DOHH2 (cell line): ENCODE measurements at regions not wholly inside any gene's neighbourhood (a gene's known extent, or its start where the extent isn't known, plus 50 kb on each side); places are given as distances from the start of the nearest gene placed in this dataset.

ENCODE experiments used
- H3F3A ChIP-seq: fragments of 200-600 bp; sonication (generic), shearing (Covaris generic); 2 replicates; pipeline ENCODE4 v1.6.0; 2016; ENCODE audit warnings: antibody characterized with exemption, mild to moderate bottlenecking; ENCODE audit not compliant: control insufficient read depth, insufficient read depth
- H3K27ac ChIP-seq: fragments of 200-600 bp; sonication (generic); 2 replicates; pipeline ENCODE4 v1.5.1; 2014; ENCODE audit warnings: low read depth, mild to moderate bottlenecking, low read length, moderate library complexity
- H3K27me3 ChIP-seq: fragments of 200-600 bp; sonication (generic); 2 replicates; pipeline ENCODE4 v1.6.1; 2014; ENCODE audit warnings: mild to moderate bottlenecking, low read length, mixed read lengths; ENCODE audit not compliant: control insufficient read depth
- H3K36me3 ChIP-seq: fragments of 200-600 bp; sonication (generic); 2 replicates; pipeline ENCODE4 v1.6.1; 2014; ENCODE audit warnings: mild to moderate bottlenecking, low read length, moderate library complexity, mixed read lengths; ENCODE audit not compliant: control insufficient read depth
- H3K4me1 ChIP-seq: fragments of 200-600 bp; sonication (generic); 2 replicates; pipeline ENCODE4 v1.6.1; 2014; ENCODE audit warnings: mild to moderate bottlenecking, low read length, mixed read lengths; ENCODE audit not compliant: control insufficient read depth
- H3K4me2 ChIP-seq: fragments of 200-600 bp; sonication (generic); 2 replicates; pipeline ENCODE4 v1.6.0; 2014; ENCODE audit warnings: mild to moderate bottlenecking, low read length, moderate library complexity
- H3K4me3 ChIP-seq: fragments of 200-600 bp; sonication (generic); 2 replicates; pipeline ENCODE4 v1.5.1; 2014; ENCODE audit warnings: mild to moderate bottlenecking, low read length, mixed read lengths
- H3K79me2 ChIP-seq: fragments of 200-600 bp; sonication (generic); 2 replicates; pipeline ENCODE4 v1.6.1; 2014; ENCODE audit warnings: mild to moderate bottlenecking, low read length, mixed read lengths; ENCODE audit not compliant: control insufficient read depth
- H3K9me2 ChIP-seq: fragments of 200-600 bp; sonication (generic); replicated peaks from 2 replicates; pipeline ENCODE4 v1.6.1; 2014; ENCODE audit warnings: mild to moderate bottlenecking, low read length, mixed read lengths; ENCODE audit not compliant: control insufficient read depth
- H3K9me3 ChIP-seq: fragments of 200-600 bp; sonication (generic); 2 replicates; pipeline ENCODE4 v1.6.1; 2014; ENCODE audit warnings: antibody characterized with exemption, low read length, mixed read lengths; ENCODE audit not compliant: control insufficient read depth, insufficient read depth
- H4K20me1 ChIP-seq: fragments of 200-600 bp; sonication (generic); 2 replicates; pipeline ENCODE4 v1.6.0; 2014; ENCODE audit warnings: low read depth, mild to moderate bottlenecking, antibody characterized with exemption, low read length, moderate library complexity; ENCODE audit not compliant: control insufficient read depth, insufficient read depth
- EZH2phosphoT487 ChIP-seq: fragments of 200-600 bp; sonication (generic); IDR thresholded peaks from 2 replicates; pipeline ENCODE4 v1.6.1; 2017; ENCODE audit warnings: borderline replicate concordance, mild to moderate bottlenecking, antibody characterized with exemption, low read length, moderate library complexity, mixed read lengths
- TF ChIP-seq, protein P1 (sequence below): fragments of 200-600 bp; sonication (generic); IDR thresholded peaks from one replicate; pipeline ENCODE4 v1.5.1; 2014; ENCODE audit warnings: antibody characterized with exemption, mild to moderate bottlenecking, low read depth, low read length; ENCODE audit not compliant: poor library complexity, severe bottlenecking

DNA sequence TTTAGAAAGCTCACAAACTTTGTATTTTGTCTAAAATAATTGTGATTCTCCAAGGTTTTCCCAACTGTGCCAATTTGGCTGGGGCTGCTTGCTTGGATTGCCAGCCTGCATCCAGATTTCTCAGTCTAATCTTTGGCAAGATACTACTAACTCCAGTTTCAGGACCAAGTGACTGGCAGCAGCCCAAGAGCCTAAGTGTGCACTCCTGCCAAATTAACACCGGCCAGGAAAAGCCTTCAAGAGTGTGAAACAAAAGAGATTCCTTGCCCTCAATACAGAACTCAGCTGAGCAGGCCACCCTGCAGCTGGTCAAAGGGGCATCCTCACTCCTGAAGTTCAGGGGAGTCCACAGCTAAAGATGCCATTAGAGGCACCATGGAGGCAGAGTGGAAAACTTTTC, 589.0 kb upstream of the ACVR2A start:
- no peak for TF ChIP-seq EZH2phosphoT487
- TF ChIP-seq, protein P1, sequence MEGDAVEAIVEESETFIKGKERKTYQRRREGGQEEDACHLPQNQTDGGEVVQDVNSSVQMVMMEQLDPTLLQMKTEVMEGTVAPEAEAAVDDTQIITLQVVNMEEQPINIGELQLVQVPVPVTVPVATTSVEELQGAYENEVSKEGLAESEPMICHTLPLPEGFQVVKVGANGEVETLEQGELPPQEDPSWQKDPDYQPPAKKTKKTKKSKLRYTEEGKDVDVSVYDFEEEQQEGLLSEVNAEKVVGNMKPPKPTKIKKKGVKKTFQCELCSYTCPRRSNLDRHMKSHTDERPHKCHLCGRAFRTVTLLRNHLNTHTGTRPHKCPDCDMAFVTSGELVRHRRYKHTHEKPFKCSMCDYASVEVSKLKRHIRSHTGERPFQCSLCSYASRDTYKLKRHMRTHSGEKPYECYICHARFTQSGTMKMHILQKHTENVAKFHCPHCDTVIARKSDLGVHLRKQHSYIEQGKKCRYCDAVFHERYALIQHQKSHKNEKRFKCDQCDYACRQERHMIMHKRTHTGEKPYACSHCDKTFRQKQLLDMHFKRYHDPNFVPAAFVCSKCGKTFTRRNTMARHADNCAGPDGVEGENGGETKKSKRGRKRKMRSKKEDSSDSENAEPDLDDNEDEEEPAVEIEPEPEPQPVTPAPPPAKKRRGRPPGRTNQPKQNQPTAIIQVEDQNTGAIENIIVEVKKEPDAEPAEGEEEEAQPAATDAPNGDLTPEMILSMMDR, result no peak
- H3K4me2 ChIP-seq, result no peak overlapping the region
- H3F3A ChIP-seq, result no peaks in the 10 kb centered on the region
- no peaks in the 10 kb centered on the region for H3K9me2 ChIP-seq
- H3K79me2 ChIP-seq, result no peaks in the 10 kb centered on the region
- no peak overlapping the region for H3K27ac ChIP-seq
- no peaks in the 10 kb centered on the region for H3K4me1 ChIP-seq
- H3K4me3 ChIP-seq, result no peak overlapping the region
- no peaks in the 10 kb centered on the region for H3K36me3 ChIP-seq
- H4K20me1 ChIP-seq, result no peaks in the 10 kb centered on the region
- no peaks in the 10 kb centered on the region for H3K27me3 ChIP-seq
- H3K9me3 ChIP-seq, result no peaks in the 10 kb centered on the region

DNA sequence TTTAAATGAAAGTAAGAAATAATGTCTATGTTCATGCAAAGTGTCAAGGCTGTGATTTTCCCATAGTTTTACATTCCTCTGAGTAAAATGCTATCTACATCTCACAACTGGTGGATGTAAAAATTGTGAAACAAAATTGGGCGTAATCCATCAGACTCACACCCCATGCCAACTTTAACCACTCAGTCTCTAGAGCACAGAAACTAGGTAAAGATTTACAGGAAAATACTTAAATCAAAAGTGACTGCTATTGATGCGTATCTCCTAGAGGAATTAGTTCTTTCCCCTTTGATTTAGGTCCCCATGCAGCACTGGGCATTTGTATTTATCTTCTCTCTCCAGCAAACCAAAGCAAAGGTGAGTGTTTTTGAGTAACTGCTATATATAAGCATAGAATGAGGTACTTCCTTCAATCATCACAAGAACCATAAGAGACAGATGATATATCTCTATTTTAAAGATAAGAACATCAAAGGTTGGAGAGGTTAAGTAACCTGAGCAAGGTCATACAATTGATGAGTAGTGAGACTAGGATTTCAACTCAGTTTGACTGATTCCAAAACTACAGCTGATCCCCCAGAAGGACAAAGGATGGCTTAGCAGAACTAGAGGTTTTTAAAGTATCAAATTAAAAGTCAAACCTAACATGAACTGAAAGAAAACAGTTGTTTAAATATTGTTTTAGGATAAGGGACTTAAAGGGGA, 594.0 kb upstream of the ACVR2A start:
- H3F3A ChIP-seq, result no peaks in the 10 kb centered on the region
- no peaks in the 10 kb centered on the region for H3K9me2 ChIP-seq
- TF ChIP-seq EZH2phosphoT487, result no peak
- TF ChIP-seq, protein P1, result no peak
- no peak overlapping the region for H3K4me3 ChIP-seq
- H3K4me2 ChIP-seq, result no peak overlapping the region
- no peaks in the 10 kb centered on the region for H4K20me1 ChIP-seq
- peaks cover 8% of the 10 kb centered on the region for H3K4me1 ChIP-seq
- H3K79me2 ChIP-seq, result no peaks in the 10 kb centered on the region
- H3K27ac ChIP-seq, result no peak overlapping the region
- H3K36me3 ChIP-seq, result no peaks in the 10 kb centered on the region
- H3K9me3 ChIP-seq, result no peaks in the 10 kb centered on the region
- H3K27me3 ChIP-seq, result no peaks in the 10 kb centered on the region

DNA sequence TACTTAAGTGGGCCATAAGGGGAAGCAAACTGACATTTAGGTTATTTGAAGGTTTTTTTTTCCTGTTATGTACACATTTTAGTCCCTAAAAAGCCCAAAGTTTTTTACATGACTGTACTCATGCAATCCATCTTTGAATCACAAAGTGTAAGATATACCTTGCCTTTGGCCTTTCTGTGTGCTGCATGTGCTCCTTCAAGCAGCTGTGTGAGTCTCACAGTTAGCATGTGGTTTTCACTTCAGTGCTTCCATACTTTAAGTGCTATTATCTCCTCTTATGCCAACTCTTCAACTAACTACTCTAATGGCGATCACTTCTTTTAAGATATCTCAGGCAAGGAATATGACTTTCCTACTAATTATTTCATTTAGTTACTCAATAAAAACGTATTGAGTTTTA, 597.1 kb upstream of the ACVR2A start:
- Histone ChIP-seq H3K4me1 (peaks cover 8% of the 10 kb centered on the region), H3K4me3 (no peak overlapping the region), H3K27me3 (no peaks in the 10 kb centered on the region), H3K79me2 (no peaks in the 10 kb centered on the region), H3K9me3 (no peaks in the 10 kb centered on the region), H4K20me1 (no peaks in the 10 kb centered on the region), H3K27ac (no peak overlapping the region), H3K36me3 (no peaks in the 10 kb centered on the region), H3K9me2 (no peaks in the 10 kb centered on the region), H3K4me2 (no peak overlapping the region), H3F3A (no peaks in the 10 kb centered on the region)
- no peak for TF ChIP-seq EZH2phosphoT487
- TF ChIP-seq, protein P1, result no peak
